IMR-90 (cell line): ENCODE measurements at regions not wholly inside any gene's neighbourhood (a gene's known extent, or its start where the extent isn't known, plus 50 kb on each side); places are given as distances from the start of the nearest gene placed in this dataset.

Experiments used
- ATAC-seq: fragments of 200-7000 bp; cut with Tn5 transposase; 2 replicates; pipeline ENCODE4 v1.9.1; 2020; ENCODE audit warnings: low read depth, mild to moderate bottlenecking, moderate library complexity
- BruUV-seq: library from RNA; stranded (reverse); fragments of 400-500 nt; replicated peaks from 2 replicates; lab custom pipeline; 2021; lab: Mats Ljungman, UMichigan
- CTCF ChIA-PET: fragments of 300-600 bp; formaldehyde crosslinking; extraction: SDS; loops from one replicate; lab custom pipeline; 2021; ENCODE audit warnings: antibody characterized with exemption; lab: Yijun Ruan, JAX
- POLR2A ChIA-PET: fragments of 300-600 bp; sonication (Branson Sonifier 250); formaldehyde crosslinking; loops from one replicate; lab custom pipeline; 2022; ENCODE audit warnings: antibody characterized with exemption; ENCODE audit not compliant: unreplicated experiment; lab: Charles Lee
- DNase-seq: peaks from one replicate; pipeline ENCODE4 v3.0.0; 2013
- H2AFZ ChIP-seq: replicated peaks from 2 replicates; pipeline ENCODE3; 2013; ENCODE audit warnings: low read length, mild to moderate bottlenecking; ENCODE audit not compliant: poor library complexity
- H2AK5ac ChIP-seq: 2 replicates; pipeline ENCODE4 v1.6.1; 2013; ENCODE audit warnings: low read depth, low read length, inconsistent platforms
- H2AK9ac ChIP-seq: replicated peaks from 2 replicates; pipeline ENCODE3; 2013; ENCODE audit warnings: mild to moderate bottlenecking, low read depth, low read length, moderate library complexity; ENCODE audit not compliant: poor library complexity
- H2BK120ac ChIP-seq: 2 replicates; pipeline ENCODE4 v1.6.1; 2013; ENCODE audit warnings: low read depth, low read length, inconsistent platforms
- H2BK15ac ChIP-seq: 3 replicates; pipeline ENCODE4 v1.6.1; 2013; ENCODE audit warnings: low read depth, low read length, inconsistent platforms
- H2BK20ac ChIP-seq: 2 replicates; pipeline ENCODE4 v1.6.1; 2013; ENCODE audit warnings: low read depth, mild to moderate bottlenecking, inconsistent platforms, low read length, moderate library complexity
- H2BK5ac ChIP-seq: 2 replicates; pipeline ENCODE4 v1.6.1; 2013; ENCODE audit warnings: mild to moderate bottlenecking, low read depth, low read length, inconsistent platforms; ENCODE audit not compliant: poor library complexity, severe bottlenecking
- H3K14ac ChIP-seq: replicated peaks from 2 replicates; pipeline ENCODE4 v1.6.1; 2013; ENCODE audit warnings: low read depth, low read length, inconsistent platforms
- H3K18ac ChIP-seq: 2 replicates; pipeline ENCODE4 v1.6.1; 2013; ENCODE audit warnings: low read depth, low read length, control low read depth
- H3K23ac ChIP-seq: 2 replicates; pipeline ENCODE4 v1.6.1; 2013; ENCODE audit warnings: low read depth, low read length, inconsistent platforms
- H3K27ac ChIP-seq: 2 replicates; pipeline ENCODE4 v1.5.1; 2013; ENCODE audit warnings: mild to moderate bottlenecking, control low read depth, low read length; ENCODE audit not compliant: insufficient read depth
- H3K27me3 ChIP-seq: 2 replicates; pipeline ENCODE4 v1.6.1; 2013; ENCODE audit warnings: low read length; ENCODE audit not compliant: control insufficient read depth, insufficient read depth
- H3K36me3 ChIP-seq: 2 replicates; pipeline ENCODE4 v1.6.1; 2013; ENCODE audit warnings: low read length, mixed read lengths; ENCODE audit not compliant: control insufficient read depth, insufficient read depth
- H3K4ac ChIP-seq: 2 replicates; pipeline ENCODE4 v1.6.1; 2013; ENCODE audit warnings: low read depth, low read length, inconsistent platforms
- H3K4me1 ChIP-seq: 2 replicates; pipeline ENCODE4 v1.6.1; 2013; ENCODE audit warnings: low read length, mixed read lengths; ENCODE audit not compliant: control insufficient read depth, insufficient read depth
- H3K4me2 ChIP-seq: 2 replicates; pipeline ENCODE4 v1.6.1; 2013; ENCODE audit warnings: low read depth, mild to moderate bottlenecking, control low read depth, low read length, moderate library complexity
- H3K4me3 ChIP-seq: 2 replicates; pipeline ENCODE4 v1.5.1; 2013; ENCODE audit warnings: low read depth, mild to moderate bottlenecking, control low read depth, low read length, moderate library complexity; ENCODE audit not compliant: insufficient read depth
- H3K56ac ChIP-seq: 2 replicates; pipeline ENCODE4 v1.6.1; 2013; ENCODE audit warnings: low read length, inconsistent platforms; ENCODE audit not compliant: insufficient read depth; ENCODE audit errors: extremely low read depth
- H3K79me1 ChIP-seq, 2 experiments: 2 replicates each; pipeline ENCODE4 v1.6.1; 2013; ENCODE audit warnings: low read length in 2 of 2, inconsistent platforms in 1 of 2, low read depth in 1 of 2
- H3K9ac ChIP-seq: 2 replicates; pipeline ENCODE4 v1.6.1; 2013; ENCODE audit warnings: low read depth, low read length, control low read depth
- H3K9me1 ChIP-seq: 2 replicates; pipeline ENCODE4 v1.6.1; 2013; ENCODE audit warnings: low read length, inconsistent platforms; ENCODE audit not compliant: insufficient read depth
- H3K9me3 ChIP-seq: 2 replicates; pipeline ENCODE4 v1.6.1; 2013; ENCODE audit warnings: low read length; ENCODE audit not compliant: control insufficient read depth, insufficient read depth
- H4K20me1 ChIP-seq: 2 replicates; pipeline ENCODE4 v1.6.1; 2013; ENCODE audit warnings: low read length, inconsistent platforms; ENCODE audit not compliant: insufficient read depth
- H4K5ac ChIP-seq: 2 replicates; pipeline ENCODE4 v1.6.1; 2013; ENCODE audit warnings: mild to moderate bottlenecking, low read depth, low read length, control low read depth
- H4K8ac ChIP-seq, 2 experiments: 2 replicates each; pipeline ENCODE4 v1.6.1; 2013; ENCODE audit warnings: low read depth in 2 of 2, low read length in 2 of 2, control low read depth in 1 of 2, inconsistent platforms in 1 of 2
- H4K91ac ChIP-seq: 2 replicates; pipeline ENCODE4 v1.6.1; 2013; ENCODE audit warnings: low read depth, low read length, inconsistent platforms; ENCODE audit not compliant: insufficient read depth
- CHD1 ChIP-seq: IDR thresholded peaks from 2 replicates; pipeline ENCODE4 v1.6.1; 2012; ENCODE audit warnings: low read depth, low read length, improper control_type of control experiment
- FOS ChIP-seq: fragments of 150-350 bp; IDR thresholded peaks from 2 replicates; pipeline ENCODE4 v1.6.1; 2016; ENCODE audit warnings: low read depth, low read length
- MAFK ChIP-seq: IDR thresholded peaks from 2 replicates; pipeline ENCODE4 v1.6.1; 2012; ENCODE audit warnings: low read depth, low read length, improper control_type of control experiment
- MAZ ChIP-seq: IDR thresholded peaks from 2 replicates; pipeline ENCODE4 v1.6.1; 2012; ENCODE audit warnings: low read depth, mild to moderate bottlenecking, low read length, improper control_type of control experiment, moderate library complexity, borderline replicate concordance
- POLR2A ChIP-seq: IDR thresholded peaks from 2 replicates; pipeline ENCODE4 v1.6.1; 2012; ENCODE audit warnings: mild to moderate bottlenecking, low read depth, low read length
- RFX5 ChIP-seq: IDR thresholded peaks from 2 replicates; pipeline ENCODE4 v1.8.0; 2012; ENCODE audit warnings: low read depth, mild to moderate bottlenecking, low read length, moderate library complexity
- SMC3 ChIP-seq: fragments of 150-350 bp; IDR thresholded peaks from 2 replicates; pipeline ENCODE4 v1.6.1; 2016; ENCODE audit warnings: low read depth, mild to moderate bottlenecking, antibody characterized with exemption, low read length, moderate library complexity
- WGBS, 2 experiments: methylation state at CpG; one replicate each; pipeline versions ENCODE4 v1.1.5 to v1.1.7; 2013; ENCODE audit warnings: missing lambda C conversion rate in 2 of 2; ENCODE audit not compliant: insufficient read length in 1 of 2; ENCODE audit errors: extremely low coverage in 2 of 2; 5-methylcytosine and 5-hydroxymethylcytosine counted together
- dilution Hi-C: fragments of 300-500 bp; cut with HindIII; formaldehyde crosslinking; loops from one replicate; pipeline ENCODE4 v1.14.3; 2018; ENCODE audit warnings: low sequenced_read_pairs; ENCODE audit not compliant: unreplicated experiment
- in situ Hi-C: fragments of 300-500 bp; cut with MboI; formaldehyde crosslinking; loops from 3 replicates; pipeline ENCODE4 v1.14.3; 2019; ENCODE audit warnings: low sequenced_read_pairs, inconsistent platforms, mixed read lengths
- intact Hi-C: fragments of 100-400 bp; cut with micrococcal nuclease; formaldehyde crosslinking; loops from 2 replicates; pipeline ENCODE4 v1.10.0; 2022

- H4K20me1 ChIP-seq, result no peaks in the 10 kb centered on the region
- WGBS, 2 experiments, result no CpG with 5 or more reads among the region's 2 CpGs
- no peaks in the 10 kb centered on the region for H3K9me3 ChIP-seq
- H2BK120ac ChIP-seq, result no peak overlapping the region
- H4K8ac ChIP-seq, result no peak overlapping the region
- TF ChIP-seq POLR2A (no peak), FOS (no peak), SMC3 (no peak), RFX5 (no peak), CHD1 (no peak), MAFK (no peak), MAZ (no peak)
- no peak overlapping the region for H2BK15ac ChIP-seq
- no peak overlapping the region for H2BK5ac ChIP-seq
- H3K36me3 ChIP-seq, result no peaks in the 10 kb centered on the region
- no peak overlapping the region for H3K4ac ChIP-seq
- no peak overlapping the region for H3K18ac ChIP-seq
- H4K5ac ChIP-seq, result no peak overlapping the region
- H4K91ac ChIP-seq, result no peak overlapping the region
- no peak overlapping the region for H3K23ac ChIP-seq
- H3K4me2 ChIP-seq, result no peak overlapping the region
- no peaks in the 10 kb centered on the region for H3K27me3 ChIP-seq
- H3K4me3 ChIP-seq, result no peak overlapping the region
- H3K9ac ChIP-seq, result no peak overlapping the region
- H3K14ac ChIP-seq, result no peak overlapping the region
- CTCF ChIA-PET, result no interaction called here
- dilution Hi-C loops (no loop called here), intact Hi-C loops (no loop called here), in situ Hi-C loops (no loop called here)
- BruUV-seq, result no TSS peak
- H3K79me1 ChIP-seq, result no peaks in the 10 kb centered on the region
- ATAC-seq (no peak), DNase-seq (no peak)
- POLR2A ChIA-PET, result no interaction called here
- H3K27ac ChIP-seq, result no peak overlapping the region
- no peak overlapping the region for H2AK5ac ChIP-seq
- no peak overlapping the region for H2BK20ac ChIP-seq
- peaks cover 10% of the 10 kb centered on the region for H3K9me1 ChIP-seq
- H2AK9ac ChIP-seq, result no peak overlapping the region
- H3K56ac ChIP-seq, result no peak overlapping the region
- H2AFZ ChIP-seq, result no peak overlapping the region
- peaks cover 11% of the 10 kb centered on the region for H3K4me1 ChIP-seq
These were observed 292.5 kb upstream of the TRIB2 start for GRCh38 chr2:12424219-12424618.
